ENCODE measurements at regions not wholly inside any gene's neighbourhood (a gene's known extent, or its start where the extent isn't known, plus 50 kb on each side); places are given as distances from the start of the nearest gene placed in this dataset.

GRCh38 chr7:31253532-31253931, 87.0 kb downstream of the NEUROD6 start:
- ATAC-seq: no peak
- TF ChIP-seq POU6F1 (CRISPR knock-in tag; IDR thresholded peaks at IDR 0.05; ENCODE audit: borderline replicate concordance, low read depth) (no peak), BACH2 (CRISPR knock-in tag; IDR thresholded peaks at IDR 0.05; ENCODE audit: borderline replicate concordance) (no peak), ESRRG (CRISPR knock-in tag; IDR thresholded peaks at IDR 0.05) (no peak), TCF4 (CRISPR knock-in tag; IDR thresholded peaks at IDR 0.05; ENCODE audit: borderline replicate concordance) (no peak), OSR1 (CRISPR knock-in tag; IDR thresholded peaks at IDR 0.05) (no peak), RARB (CRISPR knock-in tag; IDR thresholded peaks at IDR 0.05) (no peak), PPARA (CRISPR knock-in tag; IDR thresholded peaks at IDR 0.05; ENCODE audit: borderline replicate concordance) (no peak), ZNF70 (CRISPR knock-in tag; IDR thresholded peaks at IDR 0.05) (no peak), CSRNP3 (CRISPR knock-in tag; IDR thresholded peaks at IDR 0.05) (no peak), ZNF8 (CRISPR knock-in tag; IDR thresholded peaks at IDR 0.05) (no peak), TOX (CRISPR knock-in tag; IDR thresholded peaks at IDR 0.05; ENCODE audit: borderline replicate concordance) (no peak), ARNTL (CRISPR knock-in tag; IDR thresholded peaks at IDR 0.05; ENCODE audit: borderline replicate concordance, low read depth) (no peak)

GRCh38 chr7:31251441-31251840, 89.1 kb downstream of the NEUROD6 start:
- no peak for ATAC-seq
- TF ChIP-seq ZC3H10 (CRISPR knock-in tag; IDR thresholded peaks at IDR 0.05) (no peak), TCF4 (CRISPR knock-in tag; IDR thresholded peaks at IDR 0.05; ENCODE audit: borderline replicate concordance) (no peak), BACH2 (CRISPR knock-in tag; IDR thresholded peaks at IDR 0.05; ENCODE audit: borderline replicate concordance) (no peak), GLIS3 (CRISPR knock-in tag; IDR thresholded peaks at IDR 0.05) (no peak), ISL1 (CRISPR knock-in tag; IDR thresholded peaks at IDR 0.05) (no peak), TSHZ2 (CRISPR knock-in tag; IDR thresholded peaks at IDR 0.05) (no peak), PATZ1 (CRISPR knock-in tag; IDR thresholded peaks at IDR 0.05; ENCODE audit: borderline replicate concordance) (no peak), CSRNP3 (CRISPR knock-in tag; IDR thresholded peaks at IDR 0.05) (no peak), TOX (CRISPR knock-in tag; IDR thresholded peaks at IDR 0.05; ENCODE audit: borderline replicate concordance) (no peak), ZFP3 (CRISPR knock-in tag; IDR thresholded peaks at IDR 0.05) (no peak), CREB5 (CRISPR knock-in tag; IDR thresholded peaks at IDR 0.05; ENCODE audit: low read depth) (no peak), POU6F1 (CRISPR knock-in tag; IDR thresholded peaks at IDR 0.05; ENCODE audit: borderline replicate concordance, low read depth) (no peak)

Data from SK-N-SH treated with all-trans-retinoic acid at 6 μM for 48 hours (cell line).